SH-SY5Y (cell line): ENCODE measurements at regions not wholly inside any gene's neighbourhood (a gene's known extent, or its start where the extent isn't known, plus 50 kb on each side); places are given as distances from the start of the nearest gene placed in this dataset.

ENCODE experiments used
- GATA2 ChIP-seq: IDR thresholded peaks from 2 replicates; pipeline ENCODE4 v1.6.1; 2011; ENCODE audit warnings: mild to moderate bottlenecking, low read depth, low read length
- GATA3 ChIP-seq: IDR thresholded peaks from 2 replicates; pipeline ENCODE4 v1.6.1; 2011; ENCODE audit warnings: low read depth, mild to moderate bottlenecking, low read length, moderate library complexity

DNA sequence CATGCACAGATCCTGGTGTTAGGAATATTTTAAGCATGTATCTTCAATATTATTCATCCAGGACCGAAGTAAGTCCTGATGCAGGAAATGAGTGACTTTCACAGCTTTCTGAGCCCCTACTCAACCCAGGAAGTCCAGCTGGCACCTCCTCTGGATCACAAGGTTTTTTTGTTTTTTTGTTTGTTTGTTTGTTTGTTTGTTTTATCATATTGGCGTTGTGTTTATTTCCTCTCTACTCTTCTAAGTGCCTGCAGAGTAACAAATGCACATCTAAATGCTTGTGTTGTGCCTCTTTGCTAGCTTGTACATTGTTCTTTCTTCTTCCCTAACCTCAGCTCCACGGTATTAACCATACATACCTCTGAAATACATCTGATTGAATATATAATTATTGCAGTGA, 594.3 kb upstream of the ADGRB3 start:
- TF ChIP-seq GATA2 (no peak), GATA3 (no peak)

- TF ChIP-seq GATA2 (no peak), GATA3 (no peak)
Observed at GRCh38 chr6:68040312-68040778, 594.7 kb upstream of the ADGRB3 start.

- TF ChIP-seq GATA3 (no peak), GATA2 (no peak)
Observed at GRCh38 chr6:68039641-68040311, 595.3 kb upstream of the ADGRB3 start.

DNA sequence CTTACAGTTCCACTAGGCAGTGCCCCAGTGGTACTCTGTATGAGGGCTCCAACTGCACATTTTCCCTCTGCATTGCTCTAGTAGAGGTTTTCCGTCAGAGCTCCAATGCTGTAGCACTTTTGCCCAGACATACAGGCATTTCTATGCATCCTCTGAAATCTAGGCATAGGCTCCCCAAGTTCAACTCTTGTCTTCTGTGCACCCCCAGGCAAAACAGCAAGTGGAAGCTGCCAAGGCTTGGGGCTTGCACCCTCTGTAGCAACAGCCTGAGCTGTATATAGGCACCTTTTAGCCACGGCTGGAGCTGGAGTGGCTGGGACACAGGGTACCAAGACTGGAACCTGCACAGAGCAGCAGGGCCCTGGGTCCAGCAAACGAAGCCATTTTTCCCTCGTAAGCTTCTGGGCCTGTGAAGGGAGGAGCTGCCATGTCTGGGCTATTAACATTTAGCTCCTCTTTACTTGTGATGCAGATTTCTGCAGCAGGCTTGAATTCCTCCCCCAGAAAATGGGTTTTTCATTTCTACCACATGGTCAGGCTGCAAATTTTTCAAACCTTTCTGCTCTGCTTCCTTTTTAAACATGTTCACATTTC, 596.2 kb upstream of the ADGRB3 start:
- TF ChIP-seq GATA3: no peak
- TF ChIP-seq GATA2: no peak

- no peak for TF ChIP-seq GATA3
- TF ChIP-seq GATA2: no peak
Observed at GRCh38 chr6:68032217-68032616, 602.9 kb upstream of the ADGRB3 start.

- TF ChIP-seq GATA3 (no peak), GATA2 (no peak)
Observed at GRCh38 chr6:68031054-68031453, 604.0 kb upstream of the ADGRB3 start.

GRCh38 chr6:68026483-68026882, 608.6 kb upstream of the ADGRB3 start:
- no peak for TF ChIP-seq GATA3
- no peak for TF ChIP-seq GATA2

DNA sequence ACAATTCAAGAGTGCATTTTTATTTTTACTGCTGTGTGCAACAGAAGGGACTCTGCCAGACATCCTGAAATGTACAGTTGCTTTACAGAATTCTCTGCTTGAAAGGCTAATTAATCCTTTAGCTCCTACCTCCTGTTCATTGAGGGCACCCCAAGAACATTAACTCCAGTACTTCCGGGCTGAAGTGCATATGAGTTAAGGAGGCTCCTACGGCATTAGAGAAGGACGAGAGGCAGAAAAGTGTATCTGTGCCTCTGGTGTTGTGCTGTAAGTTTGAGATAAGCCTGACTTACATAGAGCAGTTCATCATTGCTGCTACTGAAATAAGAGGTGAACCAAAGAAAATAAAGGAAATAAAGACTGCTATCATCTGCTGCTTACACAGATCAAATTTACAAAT, 609.3 kb upstream of the ADGRB3 start:
- TF ChIP-seq GATA3: no peak
- TF ChIP-seq GATA2: no peak

DNA sequence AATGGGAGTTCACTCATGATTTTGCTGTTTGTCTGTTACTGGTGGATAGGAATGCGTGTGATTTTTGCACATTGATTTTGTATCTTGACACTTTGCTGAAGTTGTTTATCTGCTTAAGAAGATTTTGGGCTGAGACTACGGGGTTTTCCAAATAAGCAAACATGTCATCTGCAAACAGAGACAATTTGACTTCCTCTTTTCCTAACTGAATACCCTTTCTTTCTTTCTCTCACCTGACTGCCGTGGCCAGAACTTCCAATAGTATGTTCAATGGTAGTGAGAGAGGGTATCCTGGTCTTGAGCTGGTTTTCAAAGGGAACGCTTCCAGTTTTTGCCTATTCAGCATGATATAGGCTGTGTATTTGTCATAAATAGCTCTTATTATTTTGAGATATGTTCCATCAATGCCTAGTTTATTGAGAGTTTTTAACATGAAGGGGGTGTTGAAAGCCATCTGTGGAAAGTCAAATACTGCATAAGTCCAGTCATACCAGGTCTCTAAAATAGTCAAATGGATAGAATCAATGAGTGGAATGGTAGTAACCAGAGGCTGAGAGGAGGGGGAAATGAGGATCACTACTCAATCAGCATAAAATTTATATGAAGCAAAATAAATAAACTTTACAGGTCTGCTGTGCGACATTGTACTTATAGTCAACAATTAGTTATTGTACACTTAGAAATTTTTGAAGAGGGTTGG, 610.4 kb upstream of the ADGRB3 start:
- TF ChIP-seq GATA3 (no peak), GATA2 (no peak)

DNA sequence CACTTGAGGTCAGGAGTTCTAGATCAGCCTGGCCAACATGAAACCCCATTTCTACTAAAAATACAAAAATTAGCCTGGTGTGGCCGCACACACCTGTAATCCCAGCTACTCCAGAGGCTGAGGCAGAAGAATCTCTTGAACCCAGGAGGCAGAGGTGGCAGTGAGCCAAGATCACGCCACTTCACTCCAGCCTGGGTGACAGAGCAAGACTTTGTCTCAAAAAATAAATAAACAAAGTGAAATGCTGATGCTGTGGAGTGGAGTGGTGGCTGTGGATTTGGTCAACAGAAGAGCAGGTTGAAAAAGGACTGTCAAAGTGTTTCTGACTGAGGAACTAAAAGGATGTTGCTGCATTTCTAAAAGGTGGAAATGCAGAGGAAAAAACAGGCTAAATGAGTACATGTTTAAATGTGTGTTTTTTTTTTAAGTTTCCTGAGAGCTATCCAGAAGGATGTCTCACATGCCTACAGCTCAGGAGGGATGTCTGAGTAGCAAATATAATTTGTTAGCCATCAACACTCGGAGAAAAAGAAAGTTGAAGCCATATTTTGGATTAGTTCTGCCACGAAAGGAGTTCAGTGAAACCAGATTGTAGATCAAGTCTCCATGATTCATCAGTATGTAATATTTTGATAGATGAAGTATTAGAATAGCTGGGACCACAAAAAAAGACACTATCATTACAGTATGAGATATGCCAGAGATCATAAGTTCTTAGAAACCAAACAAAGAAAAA, 621.1 kb upstream of the ADGRB3 start:
- TF ChIP-seq GATA2 (no peak), GATA3 (no peak)

GRCh38 chr6:68012822-68013221, 622.3 kb upstream of the ADGRB3 start:
- no peak for TF ChIP-seq GATA3
- TF ChIP-seq GATA2: no peak

GRCh38 chr6:68010936-68011335, 624.1 kb upstream of the ADGRB3 start:
- TF ChIP-seq GATA3: no peak
- TF ChIP-seq GATA2: no peak

GRCh38 chr6:68008445-68008844, 626.6 kb upstream of the ADGRB3 start:
- TF ChIP-seq GATA3 (no peak), GATA2 (no peak)

GRCh38 chr6:68007717-68008116, 627.4 kb upstream of the ADGRB3 start:
- TF ChIP-seq GATA2: no peak
- no peak for TF ChIP-seq GATA3
